Stimulated activated CD8-positive, alpha-beta memory T cell treated with anti-CD3 and anti-CD28 coated beads, Interleukin-12 subunit alpha, Interleukin-12 subunit beta, amount 100 ng/mL, for 1 hour (primary cell): ENCODE measurements at regions not wholly inside any gene's neighbourhood (a gene's known extent, or its start where the extent isn't known, plus 50 kb on each side); places are given as distances from the start of the nearest gene placed in this dataset.
"Not testable (repeated sequence)": the region's sequence is repeated elsewhere in the genome, so short reads cannot be mapped to it uniquely, and the experiment has no call there.

Experiments
- DNase-seq: peaks from one replicate; pipeline ENCODE4 v3.0.0-alpha.2; 2020; ENCODE audit warnings: low read depth

DNA sequence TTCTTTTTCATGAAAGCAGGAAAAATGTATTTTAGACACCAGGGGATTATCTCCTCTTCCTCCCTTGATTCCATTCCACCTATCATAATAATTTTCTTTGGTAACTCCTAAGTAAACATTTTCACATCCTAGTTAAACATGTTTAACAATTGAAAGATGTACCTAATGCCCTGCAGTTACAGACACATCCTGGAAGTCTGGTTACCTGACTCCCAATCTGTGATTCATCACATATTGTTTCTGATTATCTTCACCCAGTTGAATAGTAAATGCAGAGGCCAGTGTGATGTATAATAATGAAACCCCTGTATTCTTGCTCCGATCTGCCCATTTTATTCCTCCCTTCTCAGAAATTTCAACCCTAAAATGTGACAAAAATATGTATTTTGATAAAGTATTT lies 1237.6 kb upstream of the LRRTM1 start:
- no peak for DNase-seq

GRCh38 chr2:81529944-81530343 lies 1225.4 kb upstream of the LRRTM1 start:
- no peak for DNase-seq

DNA sequence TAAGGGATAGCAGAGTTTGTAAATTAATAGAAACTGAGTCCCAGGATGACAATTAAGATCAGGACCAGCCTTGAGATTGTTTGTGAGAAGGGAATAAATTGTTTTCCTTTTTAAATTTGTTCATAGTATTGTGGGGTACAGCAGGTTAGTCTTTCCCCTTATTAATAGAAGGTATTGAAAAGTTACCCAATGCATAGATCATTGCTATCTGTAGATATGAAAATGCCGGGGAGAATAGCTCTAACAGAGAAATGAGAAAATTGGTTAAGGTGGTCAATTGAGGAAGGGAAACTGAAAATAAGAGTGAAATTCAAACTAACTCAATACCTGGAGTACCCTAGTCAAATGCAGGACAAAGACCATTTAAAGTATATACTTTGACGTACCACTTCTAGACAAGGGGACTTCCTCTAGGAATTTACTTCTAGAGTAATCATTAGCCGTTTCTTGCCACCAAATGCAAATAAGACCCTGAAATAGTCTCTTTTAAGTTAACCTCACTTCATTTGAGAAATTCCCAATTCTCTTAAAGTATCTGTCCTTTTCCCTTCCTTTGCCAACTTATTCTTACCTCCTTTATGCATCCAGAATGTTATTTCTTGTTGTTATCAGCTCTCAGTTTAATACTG lies 1224.4 kb upstream of the LRRTM1 start:
- DNase-seq, result no peak

- no peak for DNase-seq
Observed at GRCh38 chr2:81523344-81523743, 1218.8 kb upstream of the LRRTM1 start.

- DNase-seq, result no peak
Observed at GRCh38 chr2:81513328-81513727, 1208.8 kb upstream of the LRRTM1 start.

GRCh38 chr2:81505586-81505985 lies 1201.0 kb upstream of the LRRTM1 start:
- no peak for DNase-seq

GRCh38 chr2:81495556-81495955 lies 1191.0 kb upstream of the LRRTM1 start:
- DNase-seq, result no peak

DNA sequence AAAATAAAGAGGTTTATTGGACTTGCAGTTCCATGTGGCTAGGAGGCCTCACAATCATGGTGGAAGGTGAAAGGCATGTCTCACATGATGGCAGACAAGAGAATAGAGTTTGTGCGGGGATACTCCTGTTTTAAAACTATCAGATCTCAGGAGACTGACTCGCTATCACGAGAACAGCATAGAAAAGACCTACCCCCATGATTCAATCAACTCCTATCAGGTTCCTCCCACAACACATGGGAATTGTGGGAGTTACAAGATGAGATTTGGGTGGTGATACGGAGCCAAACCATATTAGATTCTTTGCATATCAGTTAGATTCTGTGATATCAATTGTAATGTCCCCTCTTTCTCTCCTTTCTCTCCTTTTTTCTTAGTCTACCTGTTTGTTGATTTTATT lies 1178.7 kb upstream of the LRRTM1 start:
- DNase-seq, result no peak

- DNase-seq, result no peak
Observed at GRCh38 chr2:81481994-81482368, 1177.4 kb upstream of the LRRTM1 start.

DNA sequence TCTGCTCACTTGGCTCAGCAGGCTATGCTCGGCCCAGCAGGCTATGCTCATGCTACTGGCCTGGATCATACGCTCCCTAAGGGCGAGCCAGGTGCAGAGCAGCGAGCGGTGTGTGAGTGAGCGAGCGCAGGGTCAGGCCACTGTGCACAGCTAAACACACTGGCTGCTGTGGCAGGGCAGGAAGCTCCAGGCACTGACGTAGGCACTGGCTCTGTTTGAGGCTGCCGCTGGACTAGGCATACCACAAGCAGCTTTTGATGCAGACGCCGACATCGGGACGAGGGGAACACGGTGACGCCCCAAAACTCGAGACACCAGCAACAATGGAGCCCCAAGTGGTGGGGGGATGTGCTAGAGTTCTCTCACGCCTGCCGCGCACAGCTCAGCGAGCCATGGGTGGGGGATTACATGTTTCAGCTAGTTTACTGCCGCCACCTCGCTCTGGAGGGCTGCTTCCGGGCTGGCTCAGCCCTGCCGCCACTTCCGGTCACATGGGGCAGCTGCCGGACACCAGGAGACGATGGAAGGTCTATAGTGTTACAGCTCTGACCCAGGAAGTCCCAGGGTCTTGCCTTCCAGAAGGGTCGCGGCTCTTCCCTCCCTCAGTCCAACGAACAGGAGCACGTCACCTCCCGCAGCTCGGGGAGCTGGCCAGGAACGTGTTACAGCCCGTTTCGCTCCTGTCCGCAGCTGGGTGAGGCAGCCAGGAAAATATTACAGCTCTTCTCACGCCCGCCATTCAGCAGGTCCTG lies 1176.9 kb upstream of the LRRTM1 start:
- no peak for DNase-seq

DNA sequence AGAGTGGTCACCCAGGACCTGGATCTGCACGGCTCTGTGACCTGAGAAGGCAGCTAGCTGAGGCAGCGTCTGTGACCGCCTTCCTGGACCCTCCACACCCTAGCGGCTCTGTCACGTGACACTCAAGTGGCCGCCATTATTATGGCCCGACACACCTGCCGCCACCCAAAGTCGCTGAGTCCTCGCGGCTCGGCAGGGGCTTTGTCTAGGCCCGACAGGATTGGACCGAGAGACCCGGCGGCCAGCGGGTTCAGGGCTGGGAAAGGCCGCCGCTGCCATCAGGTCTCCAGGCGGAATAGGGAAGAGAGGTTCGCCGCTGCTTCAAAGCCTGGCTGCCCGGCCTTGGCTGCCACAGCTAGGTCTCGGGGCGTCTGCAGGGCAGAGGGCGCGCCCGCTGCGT lies 1162.5 kb upstream of the LRRTM1 start:
- DNase-seq, result no peak

- DNase-seq, result no peak
Observed at GRCh38 chr2:81462420-81462819, 1157.9 kb upstream of the LRRTM1 start.

GRCh38 chr2:81445176-81445575 lies 1140.6 kb upstream of the LRRTM1 start:
- DNase-seq, result no peak

GRCh38 chr2:81437456-81438000 lies 1133.0 kb upstream of the LRRTM1 start:
- no peak for DNase-seq

DNA sequence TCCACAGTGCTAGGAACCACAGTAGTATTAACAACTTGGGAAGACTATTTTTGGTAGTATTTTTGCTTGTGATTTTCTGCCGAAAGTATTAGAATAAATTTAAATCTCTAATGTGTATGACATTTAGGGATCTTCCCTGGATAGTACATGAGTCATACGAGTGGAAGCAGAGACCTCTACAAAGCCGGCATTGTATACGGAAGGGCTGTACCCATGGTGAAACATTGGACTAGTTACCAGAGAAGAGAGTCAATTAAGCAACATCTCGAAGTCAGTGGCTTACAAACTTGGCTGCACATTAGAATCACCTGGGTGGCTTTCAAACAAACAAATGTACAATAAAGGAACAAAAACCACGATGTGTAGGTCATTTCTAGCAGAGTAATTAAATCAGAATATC lies 1131.7 kb upstream of the LRRTM1 start:
- no peak for DNase-seq

DNA sequence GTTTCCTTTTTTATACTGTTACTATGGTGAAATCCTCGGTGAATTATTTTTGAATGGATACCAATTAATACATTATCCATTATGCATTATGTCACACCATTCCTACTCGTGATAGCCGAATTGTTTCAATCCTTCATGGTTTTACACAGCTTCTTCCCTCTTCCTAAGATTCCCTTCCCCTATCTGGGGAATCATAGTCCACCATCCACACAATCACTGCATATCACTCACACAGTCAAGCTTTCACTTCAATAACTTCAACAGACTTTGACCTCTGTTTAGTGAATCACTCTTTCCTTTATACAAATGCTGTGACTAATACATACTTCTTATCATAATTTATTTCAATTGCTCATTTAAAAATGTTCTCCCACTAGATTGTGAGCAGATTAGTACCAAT lies 1108.1 kb upstream of the LRRTM1 start:
- DNase-seq, result no peak

- DNase-seq, result no peak
Observed at GRCh38 chr2:81403508-81403907, 1099.0 kb upstream of the LRRTM1 start.

DNA sequence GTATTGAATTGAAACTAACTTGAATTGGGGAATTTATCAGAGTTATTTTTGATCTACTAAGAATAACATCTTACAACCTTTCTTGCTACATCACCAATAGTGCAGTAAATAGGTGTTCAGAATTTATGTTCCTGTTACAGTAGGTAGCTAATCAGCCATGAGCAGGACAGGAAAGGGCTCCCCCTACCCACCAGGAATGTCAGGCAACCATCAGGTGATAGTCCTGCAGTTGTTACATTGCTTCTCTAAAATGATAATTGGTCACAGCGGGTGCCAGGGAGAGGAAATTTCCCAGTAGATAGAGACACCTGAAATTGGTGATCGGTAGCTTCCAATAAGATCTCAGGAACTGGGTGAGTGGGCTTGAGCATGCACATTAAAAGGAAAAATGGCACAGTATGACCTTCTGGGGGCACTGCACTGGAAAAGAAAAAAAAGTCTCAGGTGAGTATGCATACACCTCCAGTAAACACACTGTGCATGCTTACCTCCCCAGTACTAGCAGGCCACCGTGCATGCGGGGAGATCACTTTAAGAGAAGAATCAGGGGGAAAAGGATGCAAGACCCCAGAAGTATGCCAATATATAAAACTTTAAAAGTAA lies 1092.0 kb upstream of the LRRTM1 start:
- no peak for DNase-seq

GRCh38 chr2:81395746-81396145 lies 1091.2 kb upstream of the LRRTM1 start:
- no peak for DNase-seq

GRCh38 chr2:81389203-81389602 lies 1084.7 kb upstream of the LRRTM1 start:
- no peak for DNase-seq

DNA sequence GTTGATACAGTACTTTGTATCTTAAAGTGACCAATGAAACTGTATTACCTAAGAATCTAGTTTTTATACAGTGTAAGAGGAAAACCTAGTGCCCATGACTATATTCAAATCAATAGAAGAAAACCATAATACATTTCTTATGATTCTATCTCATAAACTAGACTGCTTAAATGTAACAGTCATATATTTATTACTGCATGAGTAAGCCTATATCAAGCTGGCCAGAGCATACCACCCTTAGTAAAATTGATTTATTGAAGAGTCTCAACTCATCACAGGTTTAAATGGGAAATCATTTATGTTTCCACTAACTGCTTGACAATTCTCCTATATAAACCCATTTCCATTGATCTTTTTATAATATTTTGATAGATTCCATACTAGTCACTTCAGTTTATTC lies 1059.2 kb upstream of the LRRTM1 start:
- no peak for DNase-seq

DNA sequence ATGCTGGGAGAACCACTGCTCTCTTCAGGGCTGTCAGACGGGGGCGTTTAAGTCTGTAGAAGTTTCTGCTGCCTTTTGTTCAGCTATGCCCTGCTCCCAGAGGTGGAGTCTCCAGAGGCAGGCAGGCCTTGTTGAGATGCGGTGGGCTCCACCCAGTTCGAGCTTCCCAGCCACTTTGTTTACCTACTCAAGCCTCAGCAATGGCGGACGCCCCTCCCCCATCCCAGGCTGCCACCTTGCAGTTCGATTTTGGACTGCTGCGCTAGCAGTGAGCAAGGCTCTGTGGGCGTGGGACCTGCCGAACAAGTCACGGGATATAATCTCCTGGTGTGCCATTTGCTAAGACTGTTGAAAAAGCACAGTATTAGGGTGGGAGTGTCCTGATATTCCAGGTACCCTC lies 1057.9 kb upstream of the LRRTM1 start:
- not testable (repeated sequence) for DNase-seq

DNA sequence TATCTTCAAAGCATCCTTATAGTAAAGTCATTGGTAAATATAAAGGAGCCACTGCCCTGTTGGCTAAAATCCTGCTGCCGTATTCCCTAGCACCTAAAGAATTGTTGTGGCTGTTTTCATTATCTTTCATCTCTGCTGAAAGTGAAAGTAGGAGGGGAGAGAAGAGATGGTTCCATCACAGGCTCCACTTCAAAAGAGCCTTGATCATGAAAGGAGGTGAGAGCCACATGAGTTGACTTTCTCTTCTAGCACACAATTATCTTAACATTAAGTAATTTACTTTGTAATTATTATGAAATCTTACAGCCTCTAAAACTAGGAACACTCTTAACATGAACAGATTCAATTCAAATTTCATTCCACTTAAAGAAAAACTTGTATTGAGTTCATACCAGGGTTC lies 1050.9 kb upstream of the LRRTM1 start:
- no peak for DNase-seq
